ENCODE measurements at regions not wholly inside any gene's neighbourhood (a gene's known extent, or its start where the extent isn't known, plus 50 kb on each side); places are given as distances from the start of the nearest gene placed in this dataset.

DNA sequence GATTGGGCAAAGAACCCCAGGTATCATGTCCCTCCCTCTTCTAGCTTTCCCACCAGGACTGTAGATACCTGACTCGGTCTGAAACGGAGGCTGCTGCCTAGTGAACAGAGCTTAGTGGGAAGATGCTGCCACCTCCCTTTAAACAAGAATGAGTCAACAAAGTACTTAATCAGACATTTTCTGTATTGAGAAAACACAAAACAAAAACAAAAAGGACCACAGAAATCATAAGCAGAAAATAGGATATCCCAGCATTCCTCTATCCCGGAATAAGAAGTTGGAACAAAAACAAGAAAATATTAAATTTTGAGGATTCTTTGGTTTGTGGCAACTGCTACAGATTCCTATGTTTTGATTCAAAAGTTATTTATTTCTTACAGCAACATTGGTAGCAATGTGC is 51.7 kb upstream of the COL8A1 start:
- Histone ChIP-seq H3K27me3 (no peaks in the 10 kb centered on the region), H3K36me3 (no peaks in the 10 kb centered on the region), H3K4me1 (no peaks in the 10 kb centered on the region), H3K27ac (no peak overlapping the region), H3K9me3 (no peaks in the 10 kb centered on the region), H3K4me3 (no peak overlapping the region)
- intact Hi-C loops (cut with DNase I; ENCODE audit: low total_unique reads), result loop anchor here (2.0 kb wide), 1 partner anchor 30 kb away; no protein-coding TSS in a partner anchor
- TF ChIP-seq, protein P1, sequence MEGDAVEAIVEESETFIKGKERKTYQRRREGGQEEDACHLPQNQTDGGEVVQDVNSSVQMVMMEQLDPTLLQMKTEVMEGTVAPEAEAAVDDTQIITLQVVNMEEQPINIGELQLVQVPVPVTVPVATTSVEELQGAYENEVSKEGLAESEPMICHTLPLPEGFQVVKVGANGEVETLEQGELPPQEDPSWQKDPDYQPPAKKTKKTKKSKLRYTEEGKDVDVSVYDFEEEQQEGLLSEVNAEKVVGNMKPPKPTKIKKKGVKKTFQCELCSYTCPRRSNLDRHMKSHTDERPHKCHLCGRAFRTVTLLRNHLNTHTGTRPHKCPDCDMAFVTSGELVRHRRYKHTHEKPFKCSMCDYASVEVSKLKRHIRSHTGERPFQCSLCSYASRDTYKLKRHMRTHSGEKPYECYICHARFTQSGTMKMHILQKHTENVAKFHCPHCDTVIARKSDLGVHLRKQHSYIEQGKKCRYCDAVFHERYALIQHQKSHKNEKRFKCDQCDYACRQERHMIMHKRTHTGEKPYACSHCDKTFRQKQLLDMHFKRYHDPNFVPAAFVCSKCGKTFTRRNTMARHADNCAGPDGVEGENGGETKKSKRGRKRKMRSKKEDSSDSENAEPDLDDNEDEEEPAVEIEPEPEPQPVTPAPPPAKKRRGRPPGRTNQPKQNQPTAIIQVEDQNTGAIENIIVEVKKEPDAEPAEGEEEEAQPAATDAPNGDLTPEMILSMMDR (IDR thresholded peaks at IDR 0.05), result no peak
- DNase-seq (ENCODE audit: low spot score in 2 of 2), result no peak

DNA sequence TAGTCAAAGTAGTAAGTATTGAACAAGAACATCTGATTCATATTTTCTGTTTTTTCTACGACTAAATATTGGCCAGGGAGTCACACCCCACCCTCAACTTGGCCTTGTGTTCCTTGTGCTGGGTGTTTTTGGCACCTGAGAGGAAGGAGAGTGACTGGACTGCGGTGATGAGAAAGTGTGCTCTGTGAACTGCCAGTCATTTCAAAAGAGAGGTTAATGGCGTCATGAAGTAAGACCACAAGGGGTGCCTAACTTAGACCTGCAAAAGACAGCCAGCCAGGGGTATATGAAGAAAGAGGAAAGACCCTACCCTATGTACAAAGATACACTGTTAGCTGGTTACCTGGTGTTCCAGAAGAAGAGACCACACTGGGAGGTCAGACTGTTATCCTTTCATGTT is 58.4 kb upstream of the COL8A1 start:
- Histone ChIP-seq H3K4me3 (no peak overlapping the region), H3K36me3 (no peaks in the 10 kb centered on the region), H3K9me3 (peaks cover 0 to 10% of the 10 kb centered on the region in 2 donors), H3K27me3 (no peaks in the 10 kb centered on the region), H3K27ac (no peak overlapping the region), H3K4me1 (no peaks in the 10 kb centered on the region)
- TF ChIP-seq POLR2A (IDR thresholded peaks at IDR 0.05), result no peak
- TF ChIP-seq, protein P1 (IDR thresholded peaks at IDR 0.05), result no peak
- TF ChIP-seq POLR2AphosphoS5 (IDR thresholded peaks at IDR 0.05), result no peak
- no peak for DNase-seq (ENCODE audit: low spot score in 2 of 2)
- intact Hi-C loops (cut with DNase I; ENCODE audit: low total_unique reads), result no loop called here

DNA sequence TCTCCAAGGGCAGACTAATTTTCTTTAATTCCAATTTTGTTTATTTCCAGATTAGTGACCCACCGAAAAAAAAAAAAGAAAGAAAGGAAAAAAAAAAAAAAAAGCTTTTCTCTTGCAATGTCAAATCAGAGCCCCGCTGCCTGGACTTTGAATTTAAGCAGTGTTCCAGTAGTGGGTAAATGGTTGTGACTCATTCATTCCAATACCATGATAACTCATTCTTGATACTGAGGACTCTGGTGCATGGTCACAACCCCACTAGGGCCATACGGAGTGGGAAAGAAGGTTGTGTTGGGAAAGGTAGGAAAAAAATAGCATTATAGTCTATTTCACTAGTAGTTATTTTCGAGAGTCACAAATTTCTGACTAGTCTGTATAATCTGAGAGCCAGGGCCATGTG is 59.1 kb upstream of the COL8A1 start:
- no peaks in the 10 kb centered on the region for H3K27me3 ChIP-seq
- intact Hi-C loops (cut with DNase I; ENCODE audit: low total_unique reads), result no loop called here
- no peak for DNase-seq (ENCODE audit: low spot score in 2 of 2)
- H3K36me3 ChIP-seq, result no peaks in the 10 kb centered on the region
- no peak for TF ChIP-seq POLR2A (IDR thresholded peaks at IDR 0.05)
- TF ChIP-seq, protein P1 (IDR thresholded peaks at IDR 0.05), result no peak
- TF ChIP-seq POLR2AphosphoS5 (IDR thresholded peaks at IDR 0.05), result no peak
- H3K4me1 ChIP-seq, result no peaks in the 10 kb centered on the region
- H3K27ac ChIP-seq, result no peak overlapping the region
- H3K9me3 ChIP-seq, result peaks cover 0 to 14% of the 10 kb centered on the region in 2 donors
- H3K4me3 ChIP-seq, result no peak overlapping the region

DNA sequence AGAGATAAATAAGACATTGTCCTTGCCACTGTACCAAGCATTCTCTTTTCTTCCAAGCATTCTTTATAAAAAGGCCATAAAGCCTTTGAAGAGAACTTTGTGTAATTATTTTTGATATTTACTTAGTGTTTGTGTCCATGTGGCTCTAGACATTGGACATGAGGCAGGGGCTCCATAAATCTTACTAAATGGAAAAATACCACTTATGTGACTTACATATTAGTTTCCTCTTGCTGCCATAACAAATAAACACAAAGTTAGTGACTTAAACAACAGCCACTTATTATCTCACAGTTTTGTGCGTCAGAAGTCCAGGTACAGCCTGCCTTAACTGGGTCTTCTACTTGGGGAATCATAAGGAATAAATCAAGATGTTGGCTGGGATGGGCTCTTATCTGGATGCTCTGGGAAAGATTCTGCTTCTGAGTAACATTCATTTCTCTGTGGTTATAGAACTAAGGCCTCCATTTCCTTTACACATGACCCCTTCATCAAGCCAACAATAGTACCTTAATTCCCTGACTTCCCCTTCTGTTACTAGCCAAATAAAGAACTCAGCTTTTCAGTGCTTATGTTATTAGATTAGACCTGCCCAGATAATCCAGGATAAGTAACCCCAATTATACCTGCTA is 59.9 kb upstream of the COL8A1 start:
- Histone ChIP-seq H3K27me3 (no peaks in the 10 kb centered on the region), H3K4me3 (no peak overlapping the region), H3K4me1 (no peaks in the 10 kb centered on the region), H3K36me3 (no peaks in the 10 kb centered on the region), H3K9me3 (peaks cover 0 to 22% of the 10 kb centered on the region in 2 donors), H3K27ac (no peak overlapping the region)
- TF ChIP-seq, protein P1 (IDR thresholded peaks at IDR 0.05), result no peak
- TF ChIP-seq POLR2AphosphoS5 (IDR thresholded peaks at IDR 0.05) (no peak), POLR2A (IDR thresholded peaks at IDR 0.05) (no peak)
- no peak for DNase-seq (ENCODE audit: low spot score in 2 of 2)
- intact Hi-C loops (cut with DNase I; ENCODE audit: low total_unique reads), result no loop called here

DNA sequence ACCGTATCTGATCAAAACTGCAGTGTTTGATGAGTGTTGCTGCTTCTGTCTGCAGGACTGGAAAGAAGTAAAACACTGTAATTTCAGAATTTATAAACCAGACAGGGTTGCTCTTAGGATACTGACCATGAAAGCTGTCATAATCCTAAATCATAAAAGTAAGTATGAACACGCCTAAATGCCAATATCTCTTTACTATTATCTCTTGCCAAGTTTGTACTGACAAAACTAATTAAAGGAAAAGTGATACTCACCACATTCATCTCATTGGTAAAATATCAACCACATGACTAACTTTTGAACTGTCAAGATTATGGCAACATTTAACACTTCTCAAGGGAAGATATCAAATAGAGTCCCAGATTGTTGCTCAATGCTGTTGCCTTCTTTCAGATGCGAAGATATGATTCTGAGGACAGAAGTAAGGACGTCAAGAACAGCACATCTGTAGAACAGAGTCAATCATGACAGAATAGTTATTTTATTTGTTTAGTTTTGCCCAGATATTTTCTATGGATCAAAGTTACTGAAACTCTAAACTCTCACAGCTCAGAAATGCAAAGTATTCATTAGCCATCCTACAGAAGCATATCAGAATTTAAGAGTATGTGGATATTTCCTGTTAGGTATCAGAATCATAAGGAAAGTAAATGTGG is 61.4 kb upstream of the COL8A1 start:
- TF ChIP-seq POLR2AphosphoS5 (IDR thresholded peaks at IDR 0.05), result no peak
- TF ChIP-seq POLR2A (IDR thresholded peaks at IDR 0.05), result no peak
- TF ChIP-seq, protein P1 (IDR thresholded peaks at IDR 0.05), result no peak
- no peak for DNase-seq (ENCODE audit: low spot score in 2 of 2)
- Histone ChIP-seq H3K27ac (no peak overlapping the region), H3K9me3 (peaks cover 0 to 22% of the 10 kb centered on the region in 2 donors), H3K27me3 (no peaks in the 10 kb centered on the region), H3K4me1 (no peaks in the 10 kb centered on the region), H3K4me3 (no peak overlapping the region), H3K36me3 (no peaks in the 10 kb centered on the region)
- intact Hi-C loops (cut with DNase I; ENCODE audit: low total_unique reads), result no loop called here
